Epithelial cell of esophagus (primary cell): ENCODE measurements at regions not wholly inside any gene's neighbourhood (a gene's known extent, or its start where the extent isn't known, plus 50 kb on each side); places are given as distances from the start of the nearest gene placed in this dataset.

Experiments used
- DNase-seq: peaks from one replicate; pipeline ENCODE4 v3.0.0; 2010; ENCODE audit warnings: low read depth
- H3K4me3 ChIP-seq: 2 replicates; pipeline ENCODE4 v1.5.1; 2011; ENCODE audit warnings: mild to moderate bottlenecking, low read length, control low read depth
- TF ChIP-seq, protein P1 (sequence below): IDR thresholded peaks from 2 replicates; pipeline ENCODE4 v1.5.1; 2011; ENCODE audit warnings: low read depth, mild to moderate bottlenecking, low read length, control low read depth, inconsistent platforms; ENCODE audit not compliant: insufficient read depth; ENCODE audit errors: missing control alignments

DNA sequence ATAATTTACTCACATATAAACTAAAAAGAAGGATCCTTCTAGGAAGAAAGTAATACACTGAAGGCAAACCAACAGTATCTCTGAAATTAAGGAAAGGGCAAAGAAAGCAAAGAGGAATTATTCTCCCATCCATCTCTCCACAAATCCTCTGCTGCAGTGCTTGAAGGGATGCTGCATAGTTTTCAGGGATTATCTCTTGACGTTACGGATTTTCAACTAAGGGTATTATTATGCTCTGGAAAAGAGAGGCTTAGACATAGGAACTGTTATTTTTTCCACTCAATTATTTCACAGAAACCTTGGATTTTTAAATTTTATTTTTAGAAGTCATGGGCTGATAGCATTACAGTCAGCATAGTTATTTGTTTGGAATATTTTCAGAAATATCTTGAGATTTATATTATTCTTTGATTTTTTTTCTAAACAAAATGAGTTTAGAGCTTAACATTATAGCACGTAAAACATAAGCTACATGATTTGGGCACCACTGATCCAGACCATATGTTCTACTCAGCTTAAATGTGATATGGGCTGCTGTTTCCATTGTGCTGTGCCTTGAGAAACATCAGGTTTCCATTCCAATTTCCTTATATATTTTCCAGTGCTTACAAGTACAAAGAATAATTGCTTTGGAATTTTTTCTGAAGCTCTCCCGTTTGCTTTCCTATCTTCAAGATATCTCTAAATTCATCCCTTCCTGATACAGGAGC is 57.9 kb upstream of the DCN start:
- TF ChIP-seq, protein P1, sequence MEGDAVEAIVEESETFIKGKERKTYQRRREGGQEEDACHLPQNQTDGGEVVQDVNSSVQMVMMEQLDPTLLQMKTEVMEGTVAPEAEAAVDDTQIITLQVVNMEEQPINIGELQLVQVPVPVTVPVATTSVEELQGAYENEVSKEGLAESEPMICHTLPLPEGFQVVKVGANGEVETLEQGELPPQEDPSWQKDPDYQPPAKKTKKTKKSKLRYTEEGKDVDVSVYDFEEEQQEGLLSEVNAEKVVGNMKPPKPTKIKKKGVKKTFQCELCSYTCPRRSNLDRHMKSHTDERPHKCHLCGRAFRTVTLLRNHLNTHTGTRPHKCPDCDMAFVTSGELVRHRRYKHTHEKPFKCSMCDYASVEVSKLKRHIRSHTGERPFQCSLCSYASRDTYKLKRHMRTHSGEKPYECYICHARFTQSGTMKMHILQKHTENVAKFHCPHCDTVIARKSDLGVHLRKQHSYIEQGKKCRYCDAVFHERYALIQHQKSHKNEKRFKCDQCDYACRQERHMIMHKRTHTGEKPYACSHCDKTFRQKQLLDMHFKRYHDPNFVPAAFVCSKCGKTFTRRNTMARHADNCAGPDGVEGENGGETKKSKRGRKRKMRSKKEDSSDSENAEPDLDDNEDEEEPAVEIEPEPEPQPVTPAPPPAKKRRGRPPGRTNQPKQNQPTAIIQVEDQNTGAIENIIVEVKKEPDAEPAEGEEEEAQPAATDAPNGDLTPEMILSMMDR, result no peak
- no peak overlapping the region for H3K4me3 ChIP-seq
- DNase-seq, result no peak

DNA sequence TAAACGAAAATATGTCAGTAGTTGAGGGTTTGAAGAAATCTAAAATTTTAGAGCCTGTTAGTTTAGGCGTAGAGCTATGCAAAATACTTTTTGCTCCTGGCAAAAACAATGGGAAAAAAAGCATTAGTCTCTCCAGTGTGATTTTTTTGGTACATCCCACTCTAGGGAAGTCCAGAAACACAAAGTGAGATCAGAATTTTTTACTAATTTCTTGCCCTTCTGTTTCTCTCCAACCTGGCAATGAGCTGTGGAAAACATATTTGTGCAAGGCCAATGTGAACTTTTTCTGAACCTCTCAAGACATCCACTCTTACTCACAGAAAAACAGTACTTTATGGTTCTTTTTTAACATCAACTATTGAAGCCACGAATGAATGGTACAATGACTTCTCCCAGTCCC is 56.9 kb upstream of the DCN start:
- DNase-seq, result no peak
- no peak overlapping the region for H3K4me3 ChIP-seq
- TF ChIP-seq, protein P1, result no peak
